ENCODE measurements at regions not wholly inside any gene's neighbourhood (a gene's known extent, or its start where the extent isn't known, plus 50 kb on each side); places are given as distances from the start of the nearest gene placed in this dataset.
A peak's percentile ranks its signal among the peaks of the same experiment; 100 is the strongest.

DNA sequence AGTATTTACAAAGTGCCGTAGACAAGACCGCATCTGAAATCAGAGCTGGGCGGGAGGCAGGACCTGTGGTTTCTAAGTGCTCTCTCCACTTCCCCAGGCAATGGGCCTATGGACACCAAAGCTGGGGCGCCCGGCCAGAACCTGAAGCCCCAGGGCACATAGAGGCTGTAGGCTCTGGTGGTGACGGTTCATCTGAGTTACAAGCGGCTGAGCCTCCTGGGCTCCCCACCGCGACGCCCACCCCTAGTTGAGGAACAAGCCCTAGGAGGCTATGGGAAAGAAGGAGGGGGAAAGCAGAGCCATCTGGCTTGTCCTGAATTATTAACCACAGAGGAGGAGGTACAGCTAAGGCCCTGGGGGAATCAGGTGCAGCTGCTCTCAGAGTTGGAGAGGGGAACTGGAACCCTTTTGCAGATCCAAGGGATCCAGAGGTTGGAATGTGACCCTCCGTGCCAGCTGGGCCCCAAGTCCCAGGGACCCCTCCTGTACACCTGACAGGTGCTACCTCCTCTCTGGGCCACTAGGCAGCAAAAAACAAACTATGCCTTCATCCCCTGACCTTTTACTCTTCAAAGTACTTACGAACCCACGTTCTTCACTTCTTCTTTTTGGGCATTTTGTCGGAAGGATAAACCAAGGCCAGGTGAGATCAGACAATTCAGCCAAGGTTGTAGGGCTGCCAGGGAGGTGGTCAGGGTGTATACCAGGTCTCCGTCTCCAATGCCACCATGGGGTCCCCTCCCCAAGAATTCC lies 77.2 kb downstream of the ARL6IP4 start:
- DNase-seq = no peak
- TF ChIP-seq POLR2A (IDR thresholded peaks at IDR 0.05) (no peak), EP300 (IDR thresholded peaks at IDR 0.05) (no peak)
- TF ChIP-seq, protein P1, sequence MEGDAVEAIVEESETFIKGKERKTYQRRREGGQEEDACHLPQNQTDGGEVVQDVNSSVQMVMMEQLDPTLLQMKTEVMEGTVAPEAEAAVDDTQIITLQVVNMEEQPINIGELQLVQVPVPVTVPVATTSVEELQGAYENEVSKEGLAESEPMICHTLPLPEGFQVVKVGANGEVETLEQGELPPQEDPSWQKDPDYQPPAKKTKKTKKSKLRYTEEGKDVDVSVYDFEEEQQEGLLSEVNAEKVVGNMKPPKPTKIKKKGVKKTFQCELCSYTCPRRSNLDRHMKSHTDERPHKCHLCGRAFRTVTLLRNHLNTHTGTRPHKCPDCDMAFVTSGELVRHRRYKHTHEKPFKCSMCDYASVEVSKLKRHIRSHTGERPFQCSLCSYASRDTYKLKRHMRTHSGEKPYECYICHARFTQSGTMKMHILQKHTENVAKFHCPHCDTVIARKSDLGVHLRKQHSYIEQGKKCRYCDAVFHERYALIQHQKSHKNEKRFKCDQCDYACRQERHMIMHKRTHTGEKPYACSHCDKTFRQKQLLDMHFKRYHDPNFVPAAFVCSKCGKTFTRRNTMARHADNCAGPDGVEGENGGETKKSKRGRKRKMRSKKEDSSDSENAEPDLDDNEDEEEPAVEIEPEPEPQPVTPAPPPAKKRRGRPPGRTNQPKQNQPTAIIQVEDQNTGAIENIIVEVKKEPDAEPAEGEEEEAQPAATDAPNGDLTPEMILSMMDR (IDR thresholded peaks at IDR 0.05) = no peak
- 95 to 97% (median 96%) methylated on average over 15 of the region's 15 CpGs for WGBS, 3 donors
- H3K27me3 ChIP-seq = no peaks in the 10 kb centered on the region
- intact Hi-C loops (cut with DNase I) = loop anchor here in 1 of 4 donors (5.0 kb wide), 1 partner anchor 90 kb away; no protein-coding TSS in a partner anchor
- no peaks in the 10 kb centered on the region for H3K36me3 ChIP-seq
- H3K9me3 ChIP-seq = no peaks in the 10 kb centered on the region
- H3K27ac ChIP-seq = peak overlapping the region in 1 of 2 donors; percentile 80
- H3K4me3 ChIP-seq = no peak overlapping the region
- peaks cover 38% of the 10 kb centered on the region for H3K4me1 ChIP-seq (ENCODE audit: insufficient read depth)

DNA sequence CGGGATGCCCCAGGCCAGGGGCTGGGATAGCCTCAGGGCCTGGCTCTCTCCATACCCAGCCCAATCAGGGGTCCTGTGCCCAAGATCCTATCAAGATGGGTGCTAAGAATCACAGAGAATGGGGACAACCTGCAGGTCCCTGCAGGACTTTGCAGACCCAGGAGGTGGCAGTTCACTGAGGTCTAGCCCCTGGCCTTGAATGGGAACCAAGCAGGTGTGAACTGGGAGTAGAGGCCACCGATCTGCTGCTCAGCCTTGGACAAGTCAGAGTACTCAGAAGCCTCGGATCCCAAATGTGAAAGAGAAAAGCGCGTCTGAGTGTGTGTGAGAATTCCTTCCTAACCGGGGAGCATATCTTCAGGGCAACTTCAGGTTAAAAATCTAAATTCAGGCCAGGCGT lies 76.2 kb downstream of the ARL6IP4 start:
- no peak for DNase-seq
- H3K4me1 ChIP-seq (ENCODE audit: insufficient read depth) = peaks cover 33% of the 10 kb centered on the region
- no peaks in the 10 kb centered on the region for H3K27me3 ChIP-seq
- no peak overlapping the region for H3K27ac ChIP-seq
- H3K36me3 ChIP-seq = no peaks in the 10 kb centered on the region
- TF ChIP-seq EP300 (IDR thresholded peaks at IDR 0.05) = no peak
- TF ChIP-seq, protein P1 (IDR thresholded peaks at IDR 0.05) = no peak
- no peak for TF ChIP-seq POLR2A (IDR thresholded peaks at IDR 0.05)
- no peak overlapping the region for H3K4me3 ChIP-seq
- no peaks in the 10 kb centered on the region for H3K9me3 ChIP-seq
- WGBS, 3 donors = 94 to 96% (median 95%) methylated on average over 7 of the region's 7 CpGs
- intact Hi-C loops (cut with DNase I) = loop anchor here in 1 of 4 donors (5.0 kb wide), 1 partner anchor 91 kb away; no protein-coding TSS in a partner anchor

GRCh38 chr12:123056053-123056452 lies 75.6 kb downstream of the ARL6IP4 start:
- TF ChIP-seq EP300 (IDR thresholded peaks at IDR 0.05) (no peak), POLR2A (IDR thresholded peaks at IDR 0.05) (no peak)
- TF ChIP-seq, protein P1 (IDR thresholded peaks at IDR 0.05) = no peak
- peaks cover 30% of the 10 kb centered on the region for H3K4me1 ChIP-seq (ENCODE audit: insufficient read depth)
- H3K27ac ChIP-seq = peak overlapping the region in 1 of 2 donors; percentile 18
- peak in 2 of 5 donors; percentile 41 to 52 for DNase-seq
- H3K9me3 ChIP-seq = no peaks in the 10 kb centered on the region
- 78 to 86% (median 78%) methylated on average over 7 to 8 of the region's 8 CpGs for WGBS, 3 donors
- H3K36me3 ChIP-seq = no peaks in the 10 kb centered on the region
- no peak overlapping the region for H3K4me3 ChIP-seq
- no peaks in the 10 kb centered on the region for H3K27me3 ChIP-seq
- intact Hi-C loops (cut with DNase I) = loop anchor here in 1 of 4 donors (5.0 kb wide), 1 partner anchor 91 kb away; no protein-coding TSS in a partner anchor

DNA sequence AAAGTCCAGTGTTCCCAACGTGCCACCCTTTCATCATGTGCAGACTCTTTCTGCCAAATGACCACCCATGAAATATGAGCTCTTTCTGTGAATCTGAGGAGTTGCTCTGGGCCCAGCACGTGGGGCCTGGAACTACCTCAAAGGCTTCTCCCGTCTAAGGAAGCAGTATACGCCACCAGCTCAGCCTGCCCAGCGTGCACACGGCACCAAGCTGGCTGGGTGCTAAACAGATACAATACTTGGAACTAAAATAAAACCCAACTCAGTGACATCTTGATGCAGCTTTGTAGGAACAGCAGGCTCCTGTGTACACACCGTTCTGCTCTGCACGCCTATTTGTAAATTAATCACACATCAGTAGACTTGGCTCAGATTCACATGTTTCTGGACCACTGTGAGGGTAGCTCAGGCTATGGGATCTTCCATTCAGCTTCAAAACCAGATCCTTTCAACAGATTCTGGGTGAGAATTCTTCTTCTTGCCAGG lies 74.8 kb downstream of the ARL6IP4 start:
- no peaks in the 10 kb centered on the region for H3K27me3 ChIP-seq
- DNase-seq = peak in 1 of 5 donors; percentile 40
- H3K4me3 ChIP-seq = no peak overlapping the region
- intact Hi-C loops (cut with DNase I) = loop anchor here in 1 of 4 donors (5.0 kb wide), 1 partner anchor 92 kb away; no protein-coding TSS in a partner anchor
- WGBS, 3 donors = 47 to 65% (median 58%) methylated on average over 8 of the region's 8 CpGs
- peak overlapping the region in 1 of 2 donors; percentile 18 for H3K27ac ChIP-seq
- H3K9me3 ChIP-seq = no peaks in the 10 kb centered on the region
- peaks cover 31% of the 10 kb centered on the region for H3K4me1 ChIP-seq (ENCODE audit: insufficient read depth)
- H3K36me3 ChIP-seq = no peaks in the 10 kb centered on the region
- TF ChIP-seq, protein P1 (IDR thresholded peaks at IDR 0.05) = no peak
- TF ChIP-seq POLR2A (IDR thresholded peaks at IDR 0.05) (no peak), EP300 (IDR thresholded peaks at IDR 0.05) (no peak)

Data from ovary (tissue), 7 donors.